ENCODE measurements at regions not wholly inside any gene's neighbourhood (a gene's known extent, or its start where the extent isn't known, plus 50 kb on each side); places are given as distances from the start of the nearest gene placed in this dataset.

DNA sequence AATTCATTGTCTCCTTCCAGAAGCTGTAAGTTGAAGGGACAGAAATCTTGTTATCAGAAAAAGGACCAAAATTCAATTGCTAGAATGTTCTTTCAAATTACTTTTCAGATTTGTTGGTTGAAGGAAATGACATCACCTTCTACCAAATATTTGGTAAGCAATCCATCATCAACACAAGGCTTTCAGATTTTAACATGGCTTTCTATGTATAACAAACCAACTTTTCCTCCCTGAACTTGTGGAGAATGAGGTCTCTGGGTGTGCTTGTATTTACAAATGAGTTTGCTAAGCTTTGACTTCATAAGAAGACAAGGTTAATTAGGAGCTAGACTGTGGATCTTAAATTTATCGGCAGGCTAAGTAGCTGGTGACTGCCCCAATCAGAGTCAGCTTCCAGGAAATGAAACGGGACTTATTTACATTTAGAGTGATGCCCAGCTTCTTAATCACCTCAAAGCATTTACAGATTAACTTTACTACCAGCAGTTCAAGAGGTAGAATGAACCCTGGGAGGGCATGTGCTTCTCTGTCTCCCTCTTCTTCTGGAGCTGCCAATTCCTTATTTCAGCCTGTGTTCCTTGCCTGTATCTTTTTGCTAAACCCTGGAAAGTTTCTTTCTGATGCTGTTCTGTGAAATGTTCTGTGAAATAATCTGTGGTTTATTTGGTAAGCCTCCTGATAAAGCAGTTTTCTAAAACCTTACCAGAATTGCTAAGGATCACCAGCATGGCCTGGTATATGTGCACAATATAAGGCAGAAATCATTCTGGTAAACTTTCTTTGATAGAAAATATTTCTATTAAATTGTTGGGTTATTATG lies 248.8 kb upstream of the FZD8 start:
- DNase-seq (ENCODE audit: low spot score) = no peak
- H3K4me3 ChIP-seq = no peak overlapping the region
- no peak overlapping the region for H3K27ac ChIP-seq
- TF ChIP-seq, protein P1, sequence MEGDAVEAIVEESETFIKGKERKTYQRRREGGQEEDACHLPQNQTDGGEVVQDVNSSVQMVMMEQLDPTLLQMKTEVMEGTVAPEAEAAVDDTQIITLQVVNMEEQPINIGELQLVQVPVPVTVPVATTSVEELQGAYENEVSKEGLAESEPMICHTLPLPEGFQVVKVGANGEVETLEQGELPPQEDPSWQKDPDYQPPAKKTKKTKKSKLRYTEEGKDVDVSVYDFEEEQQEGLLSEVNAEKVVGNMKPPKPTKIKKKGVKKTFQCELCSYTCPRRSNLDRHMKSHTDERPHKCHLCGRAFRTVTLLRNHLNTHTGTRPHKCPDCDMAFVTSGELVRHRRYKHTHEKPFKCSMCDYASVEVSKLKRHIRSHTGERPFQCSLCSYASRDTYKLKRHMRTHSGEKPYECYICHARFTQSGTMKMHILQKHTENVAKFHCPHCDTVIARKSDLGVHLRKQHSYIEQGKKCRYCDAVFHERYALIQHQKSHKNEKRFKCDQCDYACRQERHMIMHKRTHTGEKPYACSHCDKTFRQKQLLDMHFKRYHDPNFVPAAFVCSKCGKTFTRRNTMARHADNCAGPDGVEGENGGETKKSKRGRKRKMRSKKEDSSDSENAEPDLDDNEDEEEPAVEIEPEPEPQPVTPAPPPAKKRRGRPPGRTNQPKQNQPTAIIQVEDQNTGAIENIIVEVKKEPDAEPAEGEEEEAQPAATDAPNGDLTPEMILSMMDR (IDR thresholded peaks at IDR 0.05) = no peak

DNA sequence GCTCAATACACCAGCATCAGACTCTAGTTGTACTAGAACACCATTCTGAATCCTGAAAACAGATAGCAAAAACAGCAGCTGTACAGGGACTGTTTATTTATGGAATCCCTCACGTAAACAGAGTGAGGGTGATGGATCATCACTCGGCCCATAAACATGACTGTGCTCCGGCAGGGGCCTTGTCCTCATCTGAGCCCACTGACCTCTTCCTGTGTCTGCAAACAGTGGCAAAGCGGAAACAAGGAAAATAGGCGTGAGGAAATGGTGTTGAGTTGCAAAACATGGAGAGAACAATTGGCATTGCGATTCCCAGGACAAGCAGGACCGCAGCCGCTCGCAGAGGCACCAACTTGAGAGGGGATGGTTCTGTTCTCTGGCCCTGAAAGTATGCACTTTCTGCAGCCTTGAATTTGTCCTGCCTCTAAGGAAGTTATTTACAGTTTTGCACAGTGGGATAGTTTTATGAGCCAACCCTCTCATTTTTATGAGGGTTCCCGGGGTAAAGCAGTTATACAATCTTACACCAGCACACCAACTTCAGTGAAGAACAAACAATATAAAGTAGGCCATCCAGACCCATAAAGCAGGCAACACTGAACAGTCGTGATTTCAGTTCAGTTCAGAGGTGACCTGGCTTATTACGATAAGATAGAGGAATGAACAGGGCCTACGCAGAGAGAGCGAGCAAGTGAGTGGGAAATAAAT lies 248.0 kb upstream of the FZD8 start:
- DNase-seq (ENCODE audit: low spot score) = no peak
- no peak overlapping the region for H3K27ac ChIP-seq
- TF ChIP-seq, protein P1 (IDR thresholded peaks at IDR 0.05) = no peak

DNA sequence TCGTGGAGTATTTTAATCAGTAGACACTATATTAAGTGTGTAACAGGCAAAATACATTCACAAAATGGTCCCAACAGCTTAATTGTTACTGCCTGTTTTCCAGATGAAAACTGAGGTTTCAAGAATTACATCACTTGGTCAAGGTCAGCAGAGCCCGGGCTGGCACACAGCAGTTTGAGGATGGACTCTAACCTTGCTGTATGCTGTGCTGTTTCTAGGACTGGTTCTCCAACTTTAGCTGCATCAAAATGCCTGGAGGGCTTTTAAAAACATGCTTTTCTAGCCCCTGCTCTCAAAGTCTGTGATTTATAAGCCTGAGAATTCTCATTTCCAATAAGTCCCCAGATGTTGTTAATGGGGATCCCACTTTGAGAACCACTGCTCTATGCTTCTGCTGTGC lies 247.1 kb upstream of the FZD8 start:
- Histone ChIP-seq H3K4me3 (no peak overlapping the region), H3K27ac (no peak overlapping the region)
- TF ChIP-seq, protein P1 (IDR thresholded peaks at IDR 0.05) = no peak
- no peak for DNase-seq (ENCODE audit: low spot score)

More for the DNA sequence above, 248.0 kb upstream of the FZD8 start:
- H3K4me3 ChIP-seq = no peak overlapping the region

DNA sequence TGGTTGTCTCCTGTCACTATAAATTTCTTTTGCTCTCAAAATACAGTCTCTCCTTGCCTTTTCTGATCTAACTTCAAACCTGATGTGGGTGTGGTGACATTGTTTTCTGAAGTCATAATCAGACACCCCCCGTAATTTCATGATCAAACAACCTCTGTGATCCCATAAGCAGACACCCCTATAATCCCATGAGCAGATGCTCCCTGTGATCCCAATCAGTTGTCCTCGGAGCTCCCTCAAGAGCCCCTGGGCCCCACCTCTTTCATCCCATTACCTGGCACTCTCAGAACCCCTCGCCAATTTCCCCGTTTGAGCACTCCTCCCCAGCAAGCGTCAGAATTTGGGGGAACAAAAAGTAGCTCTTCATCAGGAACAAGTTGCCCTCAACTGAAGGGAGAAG lies 246.3 kb upstream of the FZD8 start:
- Histone ChIP-seq H3K27ac (no peak overlapping the region), H3K4me3 (no peak overlapping the region)
- TF ChIP-seq, protein P1 (IDR thresholded peaks at IDR 0.05) = no peak
- DNase-seq (ENCODE audit: low spot score) = no peak

DNA sequence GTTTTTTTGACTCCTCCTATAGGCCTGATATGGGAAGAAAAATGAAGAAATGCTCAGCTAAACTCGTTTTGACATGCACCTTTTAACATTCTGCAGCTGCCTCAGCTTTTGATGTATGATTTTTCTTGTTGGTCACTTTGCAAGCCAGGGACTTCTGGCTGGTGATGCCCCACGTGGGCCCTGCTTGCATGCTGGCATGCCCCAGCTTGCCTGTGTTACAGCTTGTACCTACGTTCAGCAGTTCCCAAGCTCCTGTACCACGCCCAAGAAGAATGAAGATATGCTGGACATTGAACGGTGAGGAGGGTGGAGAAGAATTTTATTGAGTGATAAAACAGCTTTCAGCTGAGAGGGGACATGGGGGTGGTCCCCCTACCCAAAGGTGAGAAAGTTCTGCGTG lies 245.6 kb upstream of the FZD8 start:
- H3K27ac ChIP-seq = no peak overlapping the region
- TF ChIP-seq, protein P1 (IDR thresholded peaks at IDR 0.05) = no peak
- DNase-seq (ENCODE audit: low spot score) = no peak
- no peak overlapping the region for H3K4me3 ChIP-seq

DNA sequence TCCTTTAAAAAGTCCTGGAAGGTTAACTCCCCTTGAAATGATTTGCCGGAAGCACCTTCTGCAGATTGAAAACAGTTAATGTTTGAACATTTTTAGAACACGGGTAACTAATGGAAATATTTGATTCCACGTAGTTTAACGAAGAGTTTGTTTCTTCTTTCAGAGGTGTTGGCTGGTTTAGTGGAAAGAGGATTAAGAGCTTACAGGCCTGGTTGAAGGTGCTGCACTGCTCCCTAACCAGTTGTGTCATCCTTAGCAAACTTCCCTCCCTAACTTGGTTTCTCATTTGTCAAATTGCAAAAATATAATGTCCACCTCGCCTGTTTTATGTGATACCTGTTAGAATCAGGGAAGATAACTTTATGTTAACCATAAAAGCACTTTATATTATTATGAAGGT lies 243.0 kb upstream of the FZD8 start:
- TF ChIP-seq, protein P1 (IDR thresholded peaks at IDR 0.05) = no peak
- no peak overlapping the region for H3K27ac ChIP-seq
- DNase-seq (ENCODE audit: low spot score) = no peak
- no peak overlapping the region for H3K4me3 ChIP-seq

DNA sequence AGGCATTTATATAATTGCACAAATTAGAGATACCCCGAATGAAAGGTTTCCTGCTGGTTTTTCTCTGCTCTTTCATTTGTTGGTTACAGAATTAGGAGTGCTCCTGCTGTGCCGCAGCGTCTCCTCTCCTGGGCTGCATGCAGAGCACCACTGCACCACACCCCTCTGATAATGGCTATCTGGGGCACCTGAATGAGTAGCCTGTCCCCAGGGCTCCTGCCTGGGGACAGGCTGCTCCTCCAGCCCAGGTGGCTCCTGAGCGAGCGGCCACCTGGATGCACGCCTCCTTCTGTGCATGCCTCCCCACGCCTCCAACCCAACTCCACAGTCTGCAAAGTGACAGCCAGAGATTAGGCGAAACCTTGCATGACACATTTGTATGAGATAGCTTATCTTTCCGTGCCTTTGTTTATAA lies 242.6 kb upstream of the FZD8 start:
- H3K4me3 ChIP-seq = no peak overlapping the region
- DNase-seq (ENCODE audit: low spot score) = no peak
- no peak overlapping the region for H3K27ac ChIP-seq
- TF ChIP-seq, protein P1 (IDR thresholded peaks at IDR 0.05) = no peak
